GM10266 (cell line): ENCODE measurements at regions not wholly inside any gene's neighbourhood (a gene's known extent, or its start where the extent isn't known, plus 50 kb on each side); places are given as distances from the start of the nearest gene placed in this dataset.

Source experiments
- DNase-seq: peaks from one replicate; pipeline ENCODE4 v3.0.0; 2012; ENCODE audit errors: extremely low spot score
- TF ChIP-seq, protein P1 (sequence below): IDR thresholded peaks from 2 replicates; pipeline ENCODE4 v1.5.1; 2012; ENCODE audit warnings: mild to moderate bottlenecking, low read depth; ENCODE audit not compliant: control insufficient read depth, insufficient read depth; ENCODE audit errors: missing control alignments

- DNase-seq: no peak
- TF ChIP-seq, protein P1, sequence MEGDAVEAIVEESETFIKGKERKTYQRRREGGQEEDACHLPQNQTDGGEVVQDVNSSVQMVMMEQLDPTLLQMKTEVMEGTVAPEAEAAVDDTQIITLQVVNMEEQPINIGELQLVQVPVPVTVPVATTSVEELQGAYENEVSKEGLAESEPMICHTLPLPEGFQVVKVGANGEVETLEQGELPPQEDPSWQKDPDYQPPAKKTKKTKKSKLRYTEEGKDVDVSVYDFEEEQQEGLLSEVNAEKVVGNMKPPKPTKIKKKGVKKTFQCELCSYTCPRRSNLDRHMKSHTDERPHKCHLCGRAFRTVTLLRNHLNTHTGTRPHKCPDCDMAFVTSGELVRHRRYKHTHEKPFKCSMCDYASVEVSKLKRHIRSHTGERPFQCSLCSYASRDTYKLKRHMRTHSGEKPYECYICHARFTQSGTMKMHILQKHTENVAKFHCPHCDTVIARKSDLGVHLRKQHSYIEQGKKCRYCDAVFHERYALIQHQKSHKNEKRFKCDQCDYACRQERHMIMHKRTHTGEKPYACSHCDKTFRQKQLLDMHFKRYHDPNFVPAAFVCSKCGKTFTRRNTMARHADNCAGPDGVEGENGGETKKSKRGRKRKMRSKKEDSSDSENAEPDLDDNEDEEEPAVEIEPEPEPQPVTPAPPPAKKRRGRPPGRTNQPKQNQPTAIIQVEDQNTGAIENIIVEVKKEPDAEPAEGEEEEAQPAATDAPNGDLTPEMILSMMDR: no peak
Observed at GRCh38 chr13:70188567-70188966, 80.3 kb upstream of the KLHL1 start.

DNA sequence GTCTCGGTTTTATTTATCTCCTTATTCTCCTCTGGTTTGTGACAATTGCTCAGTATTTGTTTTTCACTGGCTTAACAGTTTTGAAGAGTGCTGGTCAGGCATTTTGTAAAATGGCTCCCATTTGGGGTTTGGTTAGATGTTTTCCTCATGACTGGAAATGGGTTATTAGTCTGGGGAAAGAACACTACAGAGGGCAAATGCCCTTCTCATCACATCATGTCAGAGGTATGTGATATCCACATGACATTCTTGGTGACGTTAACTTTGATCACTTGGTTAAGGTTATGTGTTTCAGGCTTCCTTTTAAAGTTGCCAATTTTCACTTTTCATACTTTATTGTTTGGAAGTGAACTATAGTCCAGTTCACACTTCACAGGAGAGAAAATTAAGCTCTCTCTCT, 74.8 kb upstream of the KLHL1 start:
- DNase-seq: no peak
- TF ChIP-seq, protein P1: no peak
